OCI-LY3 (cell line): ENCODE measurements at regions not wholly inside any gene's neighbourhood (a gene's known extent, or its start where the extent isn't known, plus 50 kb on each side); places are given as distances from the start of the nearest gene placed in this dataset.

Source experiments
- EZH2phosphoT487 ChIP-seq: fragments of 200-600 bp; shearing (Covaris generic); IDR thresholded peaks from 2 replicates; pipeline ENCODE4 v1.6.1; 2018; ENCODE audit warnings: antibody characterized with exemption, mixed run types, low read depth
- TF ChIP-seq, protein P1 (sequence below): fragments of 200-600, 300-600 bp; sonication (generic); IDR thresholded peaks from 2 replicates; pipeline ENCODE4 v1.5.1; 2014; ENCODE audit warnings: antibody characterized with exemption, low read length, low read depth

DNA sequence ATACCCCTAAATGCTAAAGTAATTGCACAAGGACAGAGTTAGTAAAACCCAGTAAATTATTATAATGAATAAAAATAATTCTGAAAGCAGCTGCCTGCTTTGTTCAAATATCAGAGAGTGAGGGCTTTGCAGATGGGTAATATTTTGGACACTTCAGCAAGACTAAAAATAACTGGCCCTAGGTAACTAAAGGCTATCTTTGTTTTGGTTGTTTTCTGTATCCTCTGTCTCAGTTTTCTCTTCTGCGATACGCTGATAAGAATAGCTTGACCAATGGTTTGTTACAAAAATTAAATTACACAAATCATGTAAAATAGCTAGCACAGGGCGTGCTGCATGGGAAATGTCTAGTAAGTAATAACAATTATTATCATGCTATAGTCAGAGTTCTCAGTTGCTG, 204.7 kb downstream of the FGFR2 start:
- TF ChIP-seq, protein P1, sequence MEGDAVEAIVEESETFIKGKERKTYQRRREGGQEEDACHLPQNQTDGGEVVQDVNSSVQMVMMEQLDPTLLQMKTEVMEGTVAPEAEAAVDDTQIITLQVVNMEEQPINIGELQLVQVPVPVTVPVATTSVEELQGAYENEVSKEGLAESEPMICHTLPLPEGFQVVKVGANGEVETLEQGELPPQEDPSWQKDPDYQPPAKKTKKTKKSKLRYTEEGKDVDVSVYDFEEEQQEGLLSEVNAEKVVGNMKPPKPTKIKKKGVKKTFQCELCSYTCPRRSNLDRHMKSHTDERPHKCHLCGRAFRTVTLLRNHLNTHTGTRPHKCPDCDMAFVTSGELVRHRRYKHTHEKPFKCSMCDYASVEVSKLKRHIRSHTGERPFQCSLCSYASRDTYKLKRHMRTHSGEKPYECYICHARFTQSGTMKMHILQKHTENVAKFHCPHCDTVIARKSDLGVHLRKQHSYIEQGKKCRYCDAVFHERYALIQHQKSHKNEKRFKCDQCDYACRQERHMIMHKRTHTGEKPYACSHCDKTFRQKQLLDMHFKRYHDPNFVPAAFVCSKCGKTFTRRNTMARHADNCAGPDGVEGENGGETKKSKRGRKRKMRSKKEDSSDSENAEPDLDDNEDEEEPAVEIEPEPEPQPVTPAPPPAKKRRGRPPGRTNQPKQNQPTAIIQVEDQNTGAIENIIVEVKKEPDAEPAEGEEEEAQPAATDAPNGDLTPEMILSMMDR = no peak
- TF ChIP-seq EZH2phosphoT487 = no peak
